H9 (cell line): ENCODE measurements at regions not wholly inside any gene's neighbourhood (a gene's known extent, or its start where the extent isn't known, plus 50 kb on each side); places are given as distances from the start of the nearest gene placed in this dataset.

ENCODE experiments used
- DNase-seq: peaks from one replicate; pipeline ENCODE4 v3.0.0-alpha.2; 2017
- H2AFZ ChIP-seq: one replicate; pipeline ENCODE4 v1.6.1; 2013; ENCODE audit warnings: mild to moderate bottlenecking, low read length, control low read depth, moderate library complexity
- H2AK5ac ChIP-seq: 2 replicates; pipeline ENCODE4 v1.6.1; 2013; ENCODE audit warnings: low read length, control low read depth, mixed read lengths; ENCODE audit not compliant: insufficient read length
- H2BK120ac ChIP-seq: one replicate; pipeline ENCODE4 v1.6.1; 2013; ENCODE audit warnings: low read depth, mild to moderate bottlenecking, low read length, control low read depth, inconsistent platforms; ENCODE audit not compliant: poor library complexity, severe bottlenecking
- H2BK12ac ChIP-seq: 2 replicates; pipeline ENCODE4 v1.6.1; 2013; ENCODE audit warnings: low read length, control low read depth, mixed read lengths, low read depth; ENCODE audit not compliant: insufficient read length
- H2BK15ac ChIP-seq: 2 replicates; pipeline ENCODE4 v1.6.1; 2013; ENCODE audit warnings: low read depth, low read length, control low read depth
- H2BK20ac ChIP-seq: one replicate; pipeline ENCODE4 v1.6.1; 2013; ENCODE audit warnings: low read depth, mild to moderate bottlenecking, low read length, control low read depth, inconsistent platforms; ENCODE audit not compliant: poor library complexity, severe bottlenecking
- H2BK5ac ChIP-seq: 2 replicates; pipeline ENCODE4 v1.6.1; 2013; ENCODE audit warnings: low read length, control low read depth, mixed read lengths; ENCODE audit not compliant: insufficient read length
- H3K14ac ChIP-seq: 2 replicates; pipeline ENCODE4 v1.6.1; 2013; ENCODE audit warnings: low read length, control low read depth; ENCODE audit not compliant: insufficient read depth
- H3K18ac ChIP-seq: 2 replicates; pipeline ENCODE4 v1.6.1; 2013; ENCODE audit warnings: low read depth, mild to moderate bottlenecking, mixed read lengths, low read length, control low read depth; ENCODE audit not compliant: insufficient read length
- H3K23ac ChIP-seq: 2 replicates; pipeline ENCODE4 v1.6.1; 2013; ENCODE audit warnings: low read length, control low read depth, mixed read lengths, low read depth; ENCODE audit not compliant: insufficient read length
- H3K23me2 ChIP-seq: 2 replicates; pipeline ENCODE4 v1.6.1; 2013; ENCODE audit warnings: low read depth, mild to moderate bottlenecking, mixed read lengths, low read length, control low read depth; ENCODE audit not compliant: insufficient read length, poor library complexity, severe bottlenecking
- H3K27ac ChIP-seq: 2 replicates; pipeline ENCODE4 v1.5.1; 2013; ENCODE audit warnings: low read length, control low read depth, mixed read lengths, low read depth; ENCODE audit not compliant: insufficient read length
- H3K27me3 ChIP-seq: 2 replicates; pipeline ENCODE4 v1.6.1; 2013; ENCODE audit warnings: low read length, control low read depth, inconsistent platforms; ENCODE audit not compliant: insufficient read depth
- H3K4ac ChIP-seq: 2 replicates; pipeline ENCODE4 v1.6.1; 2013; ENCODE audit warnings: low read depth, mild to moderate bottlenecking, control low read depth, inconsistent platforms, low read length, moderate library complexity
- H3K4me1 ChIP-seq: 2 replicates; pipeline ENCODE4 v1.6.1; 2013; ENCODE audit warnings: low read length, control low read depth, inconsistent platforms; ENCODE audit not compliant: insufficient read depth
- H3K4me2 ChIP-seq: 2 replicates; pipeline ENCODE4 v1.6.1; 2013; ENCODE audit warnings: low read length, control low read depth, mixed read lengths; ENCODE audit not compliant: insufficient read length, insufficient read depth
- H3K56ac ChIP-seq: 2 replicates; pipeline ENCODE4 v1.6.1; 2013; ENCODE audit warnings: low read depth, mild to moderate bottlenecking, mixed read lengths, low read length, control low read depth; ENCODE audit not compliant: insufficient read length
- H3K79me1 ChIP-seq: 2 replicates; pipeline ENCODE4 v1.6.1; 2013; ENCODE audit warnings: low read depth, mild to moderate bottlenecking, moderate library complexity, low read length, control low read depth, inconsistent platforms; ENCODE audit not compliant: insufficient read depth, poor library complexity, severe bottlenecking
- H3K79me2 ChIP-seq: 2 replicates; pipeline ENCODE4 v1.6.1; 2013; ENCODE audit warnings: low read length, control low read depth, inconsistent platforms; ENCODE audit not compliant: insufficient read depth
- H3K9ac ChIP-seq: 2 replicates; pipeline ENCODE4 v1.6.1; 2013; ENCODE audit warnings: low read length, control low read depth, mixed read lengths; ENCODE audit not compliant: insufficient read length; ENCODE audit errors: extremely low read depth
- H3K9me3 ChIP-seq: one replicate; pipeline ENCODE4 v1.6.1; 2013; ENCODE audit warnings: low read depth, low read length, inconsistent platforms; ENCODE audit not compliant: control insufficient read depth
- H3T11ph ChIP-seq: one replicate; pipeline ENCODE4 v1.6.1; 2013; ENCODE audit warnings: mild to moderate bottlenecking, low read length, control low read depth, inconsistent platforms
- H4K20me1 ChIP-seq: one replicate; pipeline ENCODE4 v1.6.1; 2013; ENCODE audit not compliant: control insufficient read depth, insufficient read length, insufficient read depth
- H4K5ac ChIP-seq: 2 replicates; pipeline ENCODE4 v1.6.1; 2013; ENCODE audit warnings: low read depth, mild to moderate bottlenecking, mixed read lengths, low read length, control low read depth; ENCODE audit not compliant: insufficient read length
- H4K8ac ChIP-seq: replicated peaks from 2 replicates; pipeline ENCODE4 v1.6.1; 2013; ENCODE audit warnings: low read length, control low read depth, mixed read lengths, low read depth; ENCODE audit not compliant: insufficient read length
- H4K91ac ChIP-seq: 2 replicates; pipeline ENCODE4 v1.6.1; 2013; ENCODE audit warnings: low read depth, mild to moderate bottlenecking, moderate library complexity, mixed read lengths, low read length, control low read depth; ENCODE audit not compliant: insufficient read length
- H3K27ac Mint-ChIP-seq, 3 experiments: 2 replicates in 2 of 3; 3 replicates in 1 of 3; pipeline ENCODE4 v1.8.0; 2020 to 2021; ENCODE audit warnings: mixed read lengths in 3 of 3, mild to moderate bottlenecking in 1 of 3, moderate library complexity in 1 of 3
- H3K27me3 Mint-ChIP-seq: 2 replicates; pipeline ENCODE4 v1.8.0; 2021; ENCODE audit warnings: low read depth, mild to moderate bottlenecking, moderate library complexity, mixed read lengths
- H3K36me3 Mint-ChIP-seq, 3 experiments: 2 replicates in 2 of 3; 3 replicates in 1 of 3; pipeline ENCODE4 v1.8.0; 2020 to 2021; ENCODE audit warnings: low read depth in 3 of 3, mixed read lengths in 3 of 3; ENCODE audit not compliant: insufficient read depth in 1 of 3
- H3K4me1 Mint-ChIP-seq, 2 experiments: 2 replicates each; pipeline ENCODE4 v1.8.0; 2020; ENCODE audit warnings: mixed read lengths in 2 of 2
- H3K4me3 Mint-ChIP-seq, 2 experiments: 2 replicates in 1 of 2; 3 replicates in 1 of 2; pipeline ENCODE4 v1.8.0; 2020 to 2021; ENCODE audit warnings: mild to moderate bottlenecking in 2 of 2, mixed read lengths in 2 of 2, moderate library complexity in 1 of 2
- H3K9me3 Mint-ChIP-seq, 2 experiments: 2 replicates in 1 of 2; 3 replicates in 1 of 2; pipeline ENCODE4 v1.8.0; 2020; ENCODE audit warnings: mild to moderate bottlenecking in 2 of 2, mixed read lengths in 2 of 2, moderate library complexity in 1 of 2
- CTCF ChIP-seq: fragments of 200-600 bp; sonication (generic); conservative IDR thresholded peaks from 3 replicates; pipeline ENCODE4 v1.8.0; 2021; ENCODE audit warnings: antibody characterized with exemption, mild to moderate bottlenecking
- WGBS: extraction: QIAGEN DNeasy Blood & Tissue Kit; methylation state at CpG from one replicate; pipeline ENCODE4 v1.1.7; 2013; ENCODE audit warnings: missing lambda C conversion rate, low lambda C conversion rate, mixed read lengths; ENCODE audit not compliant: insufficient read length; ENCODE audit errors: extremely low coverage; 5-methylcytosine and 5-hydroxymethylcytosine counted together

DNA sequence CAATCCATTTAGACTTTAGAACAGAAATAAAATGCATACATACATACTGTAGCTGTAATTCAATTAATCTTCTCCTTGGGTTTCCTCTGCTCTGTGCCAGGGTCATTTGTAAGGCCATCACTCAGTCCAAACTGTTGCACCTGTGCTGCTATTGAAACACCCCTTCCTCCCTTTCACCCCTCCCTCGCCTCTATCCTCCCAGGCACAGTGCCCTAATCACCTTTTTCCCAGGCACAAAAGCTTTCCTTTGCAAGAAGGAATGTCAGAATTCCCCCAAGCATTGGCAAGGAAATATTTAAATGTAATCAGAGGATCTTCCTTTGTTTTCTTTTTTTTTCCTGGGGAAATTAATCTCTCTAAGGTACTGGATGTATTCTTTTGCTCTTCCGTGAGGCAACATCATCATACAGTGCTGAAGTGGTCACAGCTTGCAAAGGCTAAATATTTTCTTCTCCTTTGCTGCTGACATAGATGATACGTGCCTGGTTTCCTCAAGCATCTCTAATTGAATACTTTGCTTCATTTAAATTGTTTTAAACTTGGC lies 339.3 kb upstream of the NR5A2 start:
- Histone ChIP-seq H3K79me1 (no peaks in the 10 kb centered on the region), H3K4me1 (peaks cover 9% of the 10 kb centered on the region), H3K4ac (no peak overlapping the region), H2BK12ac (no peak overlapping the region), H3K79me2 (no peaks in the 10 kb centered on the region), H4K20me1 (no peaks in the 10 kb centered on the region), H4K91ac (no peak overlapping the region), H3K27me3 (no peaks in the 10 kb centered on the region), H3K14ac (no peak overlapping the region), H2AFZ (no peak overlapping the region), H2BK5ac (no peak overlapping the region), H3K23me2 (no peaks in the 10 kb centered on the region), H3K9ac (no peak overlapping the region), H4K5ac (no peak overlapping the region), H3K9me3 (no peaks in the 10 kb centered on the region), H3K56ac (no peak overlapping the region), H3K18ac (no peak overlapping the region), H4K8ac (no peak overlapping the region), H3K4me2 (no peak overlapping the region), H3K23ac (no peak overlapping the region), H2BK120ac (no peak overlapping the region), H2AK5ac (no peak overlapping the region), H3T11ph (no peak overlapping the region), H2BK20ac (no peak overlapping the region), H2BK15ac (no peak overlapping the region), H3K27ac (no peak overlapping the region)
- Mint-ChIP-seq H3K27me3 (no peaks in the 10 kb centered on the region), H3K27ac (peak overlapping the region in 2 of 3 experiments; percentile 19 to 36; a peak in 3 of 7 replicates), H3K4me1 (peaks cover 44 to 46% of the 10 kb centered on the region in 2 experiments), H3K9me3 (no peaks in the 10 kb centered on the region; a peak in 1 of 5 replicates), H3K4me3 (no peak overlapping the region; a peak in 1 of 5 replicates), H3K36me3 (no peaks in the 10 kb centered on the region)
- DNase-seq, result no peak
- TF ChIP-seq CTCF, result no peak
- WGBS, result no CpG with 5 or more reads among the region's 3 CpGs
